ENCODE measurements at regions not wholly inside any gene's neighbourhood (a gene's known extent, or its start where the extent isn't known, plus 50 kb on each side); places are given as distances from the start of the nearest gene placed in this dataset.
"Not testable (repeated sequence)": the region's sequence is repeated elsewhere in the genome, so short reads cannot be mapped to it uniquely, and the experiment has no call there.

DNA sequence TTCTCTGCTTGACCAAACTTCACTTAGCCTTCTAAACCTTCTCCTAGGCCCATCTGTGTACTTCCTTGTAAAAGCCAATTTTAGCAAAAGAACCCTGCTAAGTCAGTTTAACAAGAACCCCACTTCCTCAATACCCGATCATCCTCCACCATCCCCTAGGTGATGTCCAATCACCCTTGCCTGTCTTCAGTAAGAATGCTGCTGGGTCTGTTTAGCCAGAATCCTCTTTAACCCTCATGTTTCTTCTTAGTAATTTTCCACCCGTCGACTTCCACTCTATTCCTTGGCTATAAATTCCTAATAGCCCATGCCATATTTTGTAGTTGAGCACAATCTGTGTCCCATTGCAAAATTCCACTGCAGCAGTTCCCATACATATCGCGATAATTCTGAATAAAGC lies 780.0 kb upstream of the RAB6C start:
- Histone ChIP-seq H3K4me1 (ENCODE audit: insufficient read depth, low read length) (no peaks in the 10 kb centered on the region), H3K9ac (ENCODE audit: low read length) (no peak overlapping the region), H3F3A (ENCODE audit: low read length, unreplicated experiment) (no peaks in the 10 kb centered on the region), H3K27ac (ENCODE audit: low read length) (no peak overlapping the region), H3K9me2 (replicated peaks; ENCODE audit: low read length) (no peaks in the 10 kb centered on the region), H4K20me1 (ENCODE audit: low read length) (no peaks in the 10 kb centered on the region), H3K4me2 (ENCODE audit: low read length) (no peak overlapping the region), H3K4me3 (ENCODE audit: low read length) (no peak overlapping the region), H3K9me3 (ENCODE audit: low read length) (no peaks in the 10 kb centered on the region), H2AFZ (ENCODE audit: low read length) (no peak overlapping the region), H3K79me2 (ENCODE audit: low read length) (no peaks in the 10 kb centered on the region), H3K27me3 (ENCODE audit: low read length) (no peaks in the 10 kb centered on the region; the same call in 1 of the 2 replicates), H3K36me3 (ENCODE audit: low read depth, low read length) (no peaks in the 10 kb centered on the region)
- no peak for DNase-seq
- intact Hi-C loops (cut with micrococcal nuclease), result no loop called here
- CTCF ChIA-PET, result no interaction called here
- POLR2A ChIA-PET (ENCODE audit: unreplicated experiment), result no interaction called here
- BruUV-seq (replicated peaks), result no TSS peak
- ATAC-seq, result no peak
- TF ChIP-seq EZH2phosphoT487 (IDR thresholded peaks at IDR 0.05; ENCODE audit: borderline replicate concordance, low read length) (no peak), EZH2 (IDR thresholded peaks at IDR 0.05; ENCODE audit: low read length, unreplicated experiment) (no peak)
- TF ChIP-seq, protein P1, sequence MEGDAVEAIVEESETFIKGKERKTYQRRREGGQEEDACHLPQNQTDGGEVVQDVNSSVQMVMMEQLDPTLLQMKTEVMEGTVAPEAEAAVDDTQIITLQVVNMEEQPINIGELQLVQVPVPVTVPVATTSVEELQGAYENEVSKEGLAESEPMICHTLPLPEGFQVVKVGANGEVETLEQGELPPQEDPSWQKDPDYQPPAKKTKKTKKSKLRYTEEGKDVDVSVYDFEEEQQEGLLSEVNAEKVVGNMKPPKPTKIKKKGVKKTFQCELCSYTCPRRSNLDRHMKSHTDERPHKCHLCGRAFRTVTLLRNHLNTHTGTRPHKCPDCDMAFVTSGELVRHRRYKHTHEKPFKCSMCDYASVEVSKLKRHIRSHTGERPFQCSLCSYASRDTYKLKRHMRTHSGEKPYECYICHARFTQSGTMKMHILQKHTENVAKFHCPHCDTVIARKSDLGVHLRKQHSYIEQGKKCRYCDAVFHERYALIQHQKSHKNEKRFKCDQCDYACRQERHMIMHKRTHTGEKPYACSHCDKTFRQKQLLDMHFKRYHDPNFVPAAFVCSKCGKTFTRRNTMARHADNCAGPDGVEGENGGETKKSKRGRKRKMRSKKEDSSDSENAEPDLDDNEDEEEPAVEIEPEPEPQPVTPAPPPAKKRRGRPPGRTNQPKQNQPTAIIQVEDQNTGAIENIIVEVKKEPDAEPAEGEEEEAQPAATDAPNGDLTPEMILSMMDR (conservative IDR thresholded peaks at IDR 0.05; ENCODE audit: low read depth, low read length), result no peak

DNA sequence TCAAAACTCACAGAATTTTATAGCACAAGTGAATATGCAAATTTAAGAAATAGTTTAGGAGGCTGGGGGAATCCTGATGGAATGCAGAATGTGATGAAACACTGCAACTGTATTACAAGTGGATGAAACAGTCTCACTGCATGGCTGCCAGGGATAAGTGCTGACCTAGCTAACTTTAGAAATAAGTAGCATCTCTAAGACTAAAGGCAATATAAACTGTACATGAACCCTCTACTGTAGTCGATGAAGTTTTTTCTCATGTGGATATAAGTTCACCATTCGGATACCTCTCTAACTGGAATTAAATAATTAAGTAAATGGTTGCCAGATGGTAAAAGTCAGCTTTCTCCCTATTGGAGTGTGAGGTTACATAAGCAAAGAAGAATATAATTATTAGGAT lies 777.8 kb upstream of the RAB6C start:
- POLR2A ChIA-PET (ENCODE audit: unreplicated experiment), result no interaction called here
- CTCF ChIA-PET, result no interaction called here
- BruUV-seq (replicated peaks), result no TSS peak
- Histone ChIP-seq H3K79me2 (ENCODE audit: low read length) (no peaks in the 10 kb centered on the region), H3K4me1 (ENCODE audit: insufficient read depth, low read length) (no peaks in the 10 kb centered on the region), H3K27ac (ENCODE audit: low read length) (no peak overlapping the region), H3F3A (ENCODE audit: low read length, unreplicated experiment) (no peaks in the 10 kb centered on the region), H2AFZ (ENCODE audit: low read length) (no peak overlapping the region), H3K4me3 (ENCODE audit: low read length) (no peak overlapping the region), H4K20me1 (ENCODE audit: low read length) (no peaks in the 10 kb centered on the region), H3K4me2 (ENCODE audit: low read length) (no peak overlapping the region), H3K9me3 (ENCODE audit: low read length) (no peaks in the 10 kb centered on the region), H3K9me2 (replicated peaks; ENCODE audit: low read length) (no peaks in the 10 kb centered on the region), H3K27me3 (ENCODE audit: low read length) (no peaks in the 10 kb centered on the region; the same call in 1 of the 2 replicates), H3K9ac (ENCODE audit: low read length) (no peak overlapping the region), H3K36me3 (ENCODE audit: low read depth, low read length) (no peaks in the 10 kb centered on the region)
- no peak for ATAC-seq
- no peak for DNase-seq
- TF ChIP-seq, protein P1 (conservative IDR thresholded peaks at IDR 0.05; ENCODE audit: low read depth, low read length), result no peak
- TF ChIP-seq EZH2 (IDR thresholded peaks at IDR 0.05; ENCODE audit: low read length, unreplicated experiment), result no peak
- TF ChIP-seq EZH2phosphoT487 (IDR thresholded peaks at IDR 0.05; ENCODE audit: borderline replicate concordance, low read length), result no peak
- intact Hi-C loops (cut with micrococcal nuclease), result no loop called here

DNA sequence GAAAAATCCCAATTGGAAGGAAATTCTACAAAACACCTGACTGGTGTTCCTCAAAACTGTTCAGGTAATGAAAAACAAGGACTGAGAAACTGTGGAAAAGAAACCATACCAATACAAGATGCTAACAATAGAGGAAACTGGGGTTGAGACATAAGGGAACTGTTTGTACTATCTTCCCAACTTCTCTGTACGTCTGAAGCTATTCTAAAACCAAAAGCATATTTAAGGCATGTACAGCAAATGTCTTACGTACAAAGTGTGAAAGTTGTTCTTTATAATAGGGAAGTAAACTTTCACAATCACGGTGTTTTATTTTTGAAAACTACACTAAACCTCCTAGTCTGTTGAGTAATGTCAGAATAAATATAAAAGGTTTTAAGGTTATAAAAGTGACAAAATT lies 776.1 kb upstream of the RAB6C start:
- Histone ChIP-seq H3K27ac (ENCODE audit: low read length) (no peak overlapping the region), H3K27me3 (ENCODE audit: low read length) (no peaks in the 10 kb centered on the region; the same call in 1 of the 2 replicates), H3K4me1 (ENCODE audit: insufficient read depth, low read length) (no peaks in the 10 kb centered on the region), H3K9me2 (replicated peaks; ENCODE audit: low read length) (no peaks in the 10 kb centered on the region), H4K20me1 (ENCODE audit: low read length) (no peaks in the 10 kb centered on the region), H3K9ac (ENCODE audit: low read length) (no peak overlapping the region), H3K36me3 (ENCODE audit: low read depth, low read length) (no peaks in the 10 kb centered on the region), H3K79me2 (ENCODE audit: low read length) (no peaks in the 10 kb centered on the region), H3K9me3 (ENCODE audit: low read length) (no peaks in the 10 kb centered on the region), H3F3A (ENCODE audit: low read length, unreplicated experiment) (no peaks in the 10 kb centered on the region), H3K4me3 (ENCODE audit: low read length) (no peak overlapping the region), H3K4me2 (ENCODE audit: low read length) (no peak overlapping the region), H2AFZ (ENCODE audit: low read length) (no peak overlapping the region)
- POLR2A ChIA-PET (ENCODE audit: unreplicated experiment), result no interaction called here
- CTCF ChIA-PET, result no interaction called here
- TF ChIP-seq EZH2phosphoT487 (IDR thresholded peaks at IDR 0.05; ENCODE audit: borderline replicate concordance, low read length) (no peak), EZH2 (IDR thresholded peaks at IDR 0.05; ENCODE audit: low read length, unreplicated experiment) (no peak)
- TF ChIP-seq, protein P1 (conservative IDR thresholded peaks at IDR 0.05; ENCODE audit: low read depth, low read length), result no peak
- intact Hi-C loops (cut with micrococcal nuclease), result no loop called here
- BruUV-seq (replicated peaks), result no TSS peak
- no peak for ATAC-seq
- no peak for DNase-seq

DNA sequence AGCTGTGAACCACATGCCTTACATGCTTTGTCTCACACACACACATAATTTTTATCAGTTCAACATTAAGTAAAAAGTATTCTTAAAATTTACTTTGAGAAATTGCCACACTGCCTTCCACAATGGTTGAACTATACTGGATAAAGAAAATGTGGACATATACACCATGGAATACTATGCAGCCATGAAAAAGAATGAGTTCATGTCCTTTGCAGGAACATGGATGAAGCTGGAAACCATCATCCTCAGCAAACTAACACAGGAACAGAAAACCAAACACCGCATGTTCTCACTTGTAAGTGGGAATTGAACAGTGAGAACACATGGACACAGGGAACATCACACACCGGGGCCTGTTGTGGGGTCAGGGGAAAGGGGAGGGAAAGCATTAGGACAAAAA lies 774.9 kb upstream of the RAB6C start:
- DNase-seq; H3K4me3 ChIP-seq (ENCODE audit: low read length); H3F3A ChIP-seq (ENCODE audit: low read length, unreplicated experiment); H3K27me3 ChIP-seq (ENCODE audit: low read length); CTCF ChIA-PET; H3K27ac ChIP-seq (ENCODE audit: low read length); BruUV-seq (replicated peaks); intact Hi-C loops (cut with micrococcal nuclease); H3K79me2 ChIP-seq (ENCODE audit: low read length); ATAC-seq; H3K9me3 ChIP-seq (ENCODE audit: low read length); H2AFZ ChIP-seq (ENCODE audit: low read length); H4K20me1 ChIP-seq (ENCODE audit: low read length); H3K4me2 ChIP-seq (ENCODE audit: low read length); H3K4me1 ChIP-seq (ENCODE audit: insufficient read depth, low read length); H3K9ac ChIP-seq (ENCODE audit: low read length); H3K36me3 ChIP-seq (ENCODE audit: low read depth, low read length); POLR2A ChIA-PET (ENCODE audit: unreplicated experiment); H3K9me2 ChIP-seq (replicated peaks; ENCODE audit: low read length): not testable (repeated sequence)
